NT2/D1 (cell line): ENCODE measurements at regions not wholly inside any gene's neighbourhood (a gene's known extent, or its start where the extent isn't known, plus 50 kb on each side); places are given as distances from the start of the nearest gene placed in this dataset.

Source experiments
- SUZ12 ChIP-seq: IDR thresholded peaks from 2 replicates; pipeline ENCODE4 v1.6.1; 2011; ENCODE audit not compliant: insufficient read length, insufficient read depth; ENCODE audit errors: extremely low read depth
- YY1 ChIP-seq: IDR thresholded peaks from 2 replicates; pipeline ENCODE4 v1.6.1; 2011; ENCODE audit not compliant: insufficient read length, insufficient read depth
- ZNF274 ChIP-seq: IDR thresholded peaks from 2 replicates; pipeline ENCODE4 v1.6.1; 2011; ENCODE audit warnings: mild to moderate bottlenecking, low read depth, low read length

GRCh38 chr10:118965645-118966044, 63.9 kb upstream of the NANOS1 start:
- TF ChIP-seq YY1 (no peak), ZNF274 (no peak), SUZ12 (no peak)
